ENCODE measurements at regions not wholly inside any gene's neighbourhood (a gene's known extent, or its start where the extent isn't known, plus 50 kb on each side); places are given as distances from the start of the nearest gene placed in this dataset.

DNA sequence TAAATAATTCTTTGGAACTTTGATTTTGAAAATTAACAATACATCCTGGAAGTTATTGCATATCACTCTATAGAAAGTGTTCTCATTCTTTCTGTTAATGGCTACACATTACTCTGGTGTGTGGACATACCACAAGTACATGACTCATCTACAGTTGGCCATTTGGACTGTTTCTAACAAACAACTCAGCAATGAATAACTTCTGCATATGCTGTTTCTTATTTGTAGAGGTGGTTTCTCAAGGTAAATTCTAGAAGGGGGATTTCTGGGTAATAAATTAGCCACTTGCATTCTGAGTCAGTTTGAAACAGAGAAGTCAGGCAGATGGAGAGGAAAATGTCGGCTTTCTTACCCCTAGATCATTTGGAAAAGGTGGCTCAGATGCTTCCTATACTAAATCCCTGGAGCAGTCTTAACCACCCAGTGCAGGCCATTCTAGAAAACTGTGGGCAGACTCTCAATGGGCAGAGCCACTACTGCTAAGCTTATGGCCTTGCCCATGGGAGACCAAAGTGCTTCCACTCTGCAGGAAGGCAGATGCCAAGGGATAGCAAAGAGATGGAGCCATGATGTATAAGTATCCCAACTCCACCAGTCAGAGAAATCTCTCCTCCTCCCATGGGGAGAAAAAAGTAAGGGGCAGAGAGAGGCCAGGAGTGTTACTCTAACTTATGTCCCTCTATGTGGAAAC is 194.0 kb upstream of the PLPP4 start:
- TF ChIP-seq, protein P1, sequence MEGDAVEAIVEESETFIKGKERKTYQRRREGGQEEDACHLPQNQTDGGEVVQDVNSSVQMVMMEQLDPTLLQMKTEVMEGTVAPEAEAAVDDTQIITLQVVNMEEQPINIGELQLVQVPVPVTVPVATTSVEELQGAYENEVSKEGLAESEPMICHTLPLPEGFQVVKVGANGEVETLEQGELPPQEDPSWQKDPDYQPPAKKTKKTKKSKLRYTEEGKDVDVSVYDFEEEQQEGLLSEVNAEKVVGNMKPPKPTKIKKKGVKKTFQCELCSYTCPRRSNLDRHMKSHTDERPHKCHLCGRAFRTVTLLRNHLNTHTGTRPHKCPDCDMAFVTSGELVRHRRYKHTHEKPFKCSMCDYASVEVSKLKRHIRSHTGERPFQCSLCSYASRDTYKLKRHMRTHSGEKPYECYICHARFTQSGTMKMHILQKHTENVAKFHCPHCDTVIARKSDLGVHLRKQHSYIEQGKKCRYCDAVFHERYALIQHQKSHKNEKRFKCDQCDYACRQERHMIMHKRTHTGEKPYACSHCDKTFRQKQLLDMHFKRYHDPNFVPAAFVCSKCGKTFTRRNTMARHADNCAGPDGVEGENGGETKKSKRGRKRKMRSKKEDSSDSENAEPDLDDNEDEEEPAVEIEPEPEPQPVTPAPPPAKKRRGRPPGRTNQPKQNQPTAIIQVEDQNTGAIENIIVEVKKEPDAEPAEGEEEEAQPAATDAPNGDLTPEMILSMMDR (IDR thresholded peaks at IDR 0.05) = no peak
- TF ChIP-seq EP300 (IDR thresholded peaks at IDR 0.05) (no peak), NR3C1 (IDR thresholded peaks at IDR 0.05) (no peak), BHLHE40 (IDR thresholded peaks at IDR 0.05; ENCODE audit: low read depth, low read length) (no peak), PHF8 (IDR thresholded peaks at IDR 0.05; ENCODE audit: borderline replicate concordance, low read depth) (no peak), ESRRA (IDR thresholded peaks at IDR 0.05; ENCODE audit: borderline replicate concordance, low read length) (no peak), EHMT2 (IDR thresholded peaks at IDR 0.05; ENCODE audit: low read depth) (no peak), CBX2 (IDR thresholded peaks at IDR 0.05; ENCODE audit: borderline replicate concordance, low read depth) (no peak)
- TF ChIP-seq, protein P2, sequence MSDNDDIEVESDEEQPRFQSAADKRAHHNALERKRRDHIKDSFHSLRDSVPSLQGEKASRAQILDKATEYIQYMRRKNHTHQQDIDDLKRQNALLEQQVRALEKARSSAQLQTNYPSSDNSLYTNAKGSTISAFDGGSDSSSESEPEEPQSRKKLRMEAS (IDR thresholded peaks at IDR 0.05) = no peak
